WTC11 (cell line): ENCODE measurements at regions not wholly inside any gene's neighbourhood (a gene's known extent, or its start where the extent isn't known, plus 50 kb on each side); places are given as distances from the start of the nearest gene placed in this dataset.

Experiments used
- CTCF ChIP-seq: fragments of 200-600 bp; IDR thresholded peaks from 2 replicates; pipeline ENCODE4 v1.8.0; 2022; ENCODE audit warnings: antibody characterized with exemption
- ETV6 ChIP-seq: sonication (generic); formaldehyde crosslinking; IDR thresholded peaks from 2 replicates; pipeline ENCODE4 v1.8.1; 2022; ENCODE audit warnings: mild to moderate bottlenecking, missing genetic modification reagents
- GABPB1 ChIP-seq: sonication (generic); formaldehyde crosslinking; IDR thresholded peaks from 2 replicates; pipeline ENCODE4 v1.8.1; 2023; ENCODE audit warnings: mild to moderate bottlenecking, missing genetic modification reagents
- MAX ChIP-seq: sonication (generic); formaldehyde crosslinking; IDR thresholded peaks from 2 replicates; pipeline ENCODE4 v1.8.0; 2022; ENCODE audit warnings: mild to moderate bottlenecking, missing genetic modification reagents
- SP1 ChIP-seq: sonication (generic); formaldehyde crosslinking; conservative IDR thresholded peaks from 2 replicates; pipeline ENCODE4 v1.8.1; 2022; ENCODE audit warnings: missing genetic modification reagents
- ZNF121 ChIP-seq: sonication (generic); formaldehyde crosslinking; IDR thresholded peaks from 2 replicates; pipeline ENCODE4 v1.8.0; 2023; ENCODE audit warnings: missing genetic modification reagents
- ZNF138 ChIP-seq: sonication (generic); formaldehyde crosslinking; conservative IDR thresholded peaks from 2 replicates; pipeline ENCODE4 v1.8.1; 2022; ENCODE audit warnings: mild to moderate bottlenecking, moderate library complexity, missing genetic modification reagents
- TF ChIP-seq, protein P1 (sequence below): sonication (generic); formaldehyde crosslinking; IDR thresholded peaks from 2 replicates; pipeline ENCODE4 v1.8.1; 2023; ENCODE audit warnings: mild to moderate bottlenecking, missing genetic modification reagents, moderate library complexity
- TF ChIP-seq, protein P2 (sequence below): sonication (generic); formaldehyde crosslinking; IDR thresholded peaks from 2 replicates; pipeline ENCODE4 v1.8.1; 2023; ENCODE audit warnings: mild to moderate bottlenecking, missing genetic modification reagents, moderate library complexity
- TF ChIP-seq, protein P3 (sequence below): sonication (generic); formaldehyde crosslinking; IDR thresholded peaks from 2 replicates; pipeline ENCODE4 v1.8.0; 2022; ENCODE audit warnings: mild to moderate bottlenecking, missing genetic modification reagents
- TF ChIP-seq, protein P4 (sequence below): sonication (generic); formaldehyde crosslinking; IDR thresholded peaks from 2 replicates; pipeline ENCODE4 v1.8.1; 2023; ENCODE audit warnings: mild to moderate bottlenecking, missing genetic modification reagents, borderline replicate concordance

GRCh38 chr11:70710601-70711000, 312.3 kb downstream of the CTTN start:
- no peak for TF ChIP-seq CTCF
- no peak for TF ChIP-seq GABPB1 (CRISPR knock-in tag)
- TF ChIP-seq, protein P1, sequence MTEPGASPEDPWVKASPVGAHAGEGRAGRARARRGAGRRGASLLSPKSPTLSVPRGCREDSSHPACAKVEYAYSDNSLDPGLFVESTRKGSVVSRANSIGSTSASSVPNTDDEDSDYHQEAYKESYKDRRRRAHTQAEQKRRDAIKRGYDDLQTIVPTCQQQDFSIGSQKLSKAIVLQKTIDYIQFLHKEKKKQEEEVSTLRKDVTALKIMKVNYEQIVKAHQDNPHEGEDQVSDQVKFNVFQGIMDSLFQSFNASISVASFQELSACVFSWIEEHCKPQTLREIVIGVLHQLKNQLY: no peak
- TF ChIP-seq MAX (CRISPR knock-in tag): no peak
- TF ChIP-seq, protein P2, sequence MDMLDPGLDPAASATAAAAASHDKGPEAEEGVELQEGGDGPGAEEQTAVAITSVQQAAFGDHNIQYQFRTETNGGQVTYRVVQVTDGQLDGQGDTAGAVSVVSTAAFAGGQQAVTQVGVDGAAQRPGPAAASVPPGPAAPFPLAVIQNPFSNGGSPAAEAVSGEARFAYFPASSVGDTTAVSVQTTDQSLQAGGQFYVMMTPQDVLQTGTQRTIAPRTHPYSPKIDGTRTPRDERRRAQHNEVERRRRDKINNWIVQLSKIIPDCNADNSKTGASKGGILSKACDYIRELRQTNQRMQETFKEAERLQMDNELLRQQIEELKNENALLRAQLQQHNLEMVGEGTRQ (CRISPR knock-in tag): no peak
- TF ChIP-seq ETV6 (CRISPR knock-in tag): no peak
- TF ChIP-seq ZNF121 (CRISPR knock-in tag): no peak
- TF ChIP-seq ZNF138 (CRISPR knock-in tag): no peak
- no peak for TF ChIP-seq SP1 (CRISPR knock-in tag)
- TF ChIP-seq, protein P3, sequence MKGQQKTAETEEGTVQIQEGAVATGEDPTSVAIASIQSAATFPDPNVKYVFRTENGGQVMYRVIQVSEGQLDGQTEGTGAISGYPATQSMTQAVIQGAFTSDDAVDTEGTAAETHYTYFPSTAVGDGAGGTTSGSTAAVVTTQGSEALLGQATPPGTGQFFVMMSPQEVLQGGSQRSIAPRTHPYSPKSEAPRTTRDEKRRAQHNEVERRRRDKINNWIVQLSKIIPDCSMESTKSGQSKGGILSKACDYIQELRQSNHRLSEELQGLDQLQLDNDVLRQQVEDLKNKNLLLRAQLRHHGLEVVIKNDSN: no peak
- TF ChIP-seq, protein P4, sequence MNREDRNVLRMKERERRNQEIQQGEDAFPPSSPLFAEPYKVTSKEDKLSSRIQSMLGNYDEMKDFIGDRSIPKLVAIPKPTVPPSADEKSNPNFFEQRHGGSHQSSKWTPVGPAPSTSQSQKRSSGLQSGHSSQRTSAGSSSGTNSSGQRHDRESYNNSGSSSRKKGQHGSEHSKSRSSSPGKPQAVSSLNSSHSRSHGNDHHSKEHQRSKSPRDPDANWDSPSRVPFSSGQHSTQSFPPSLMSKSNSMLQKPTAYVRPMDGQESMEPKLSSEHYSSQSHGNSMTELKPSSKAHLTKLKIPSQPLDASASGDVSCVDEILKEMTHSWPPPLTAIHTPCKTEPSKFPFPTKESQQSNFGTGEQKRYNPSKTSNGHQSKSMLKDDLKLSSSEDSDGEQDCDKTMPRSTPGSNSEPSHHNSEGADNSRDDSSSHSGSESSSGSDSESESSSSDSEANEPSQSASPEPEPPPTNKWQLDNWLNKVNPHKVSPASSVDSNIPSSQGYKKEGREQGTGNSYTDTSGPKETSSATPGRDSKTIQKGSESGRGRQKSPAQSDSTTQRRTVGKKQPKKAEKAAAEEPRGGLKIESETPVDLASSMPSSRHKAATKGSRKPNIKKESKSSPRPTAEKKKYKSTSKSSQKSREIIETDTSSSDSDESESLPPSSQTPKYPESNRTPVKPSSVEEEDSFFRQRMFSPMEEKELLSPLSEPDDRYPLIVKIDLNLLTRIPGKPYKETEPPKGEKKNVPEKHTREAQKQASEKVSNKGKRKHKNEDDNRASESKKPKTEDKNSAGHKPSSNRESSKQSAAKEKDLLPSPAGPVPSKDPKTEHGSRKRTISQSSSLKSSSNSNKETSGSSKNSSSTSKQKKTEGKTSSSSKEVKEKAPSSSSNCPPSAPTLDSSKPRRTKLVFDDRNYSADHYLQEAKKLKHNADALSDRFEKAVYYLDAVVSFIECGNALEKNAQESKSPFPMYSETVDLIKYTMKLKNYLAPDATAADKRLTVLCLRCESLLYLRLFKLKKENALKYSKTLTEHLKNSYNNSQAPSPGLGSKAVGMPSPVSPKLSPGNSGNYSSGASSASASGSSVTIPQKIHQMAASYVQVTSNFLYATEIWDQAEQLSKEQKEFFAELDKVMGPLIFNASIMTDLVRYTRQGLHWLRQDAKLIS (CRISPR knock-in tag): no peak
